ENCODE measurements at regions not wholly inside any gene's neighbourhood (a gene's known extent, or its start where the extent isn't known, plus 50 kb on each side); places are given as distances from the start of the nearest gene placed in this dataset.

GRCh38 chr12:78703820-78704525, 160.6 kb upstream of the SYT1 start:
- Histone ChIP-seq H3K36me3 (ENCODE audit: insufficient read depth, low read length) (no peaks in the 10 kb centered on the region), H3K27me3 (ENCODE audit: control insufficient read depth, insufficient read depth, low read length) (no peaks in the 10 kb centered on the region), H3K4me1 (ENCODE audit: control insufficient read depth, insufficient read depth, low read length) (peaks cover 21% of the 10 kb centered on the region), H3K9me3 (replicated peaks; ENCODE audit: low read length) (no peaks in the 10 kb centered on the region), H3K4me3 (ENCODE audit: low read length) (peak overlapping the region; percentile 5), H3K9ac (ENCODE audit: low read depth, low read length) (peak overlapping the region; percentile 64), H3K4me2 (ENCODE audit: low read length) (peak overlapping the region; percentile 55)

- Histone ChIP-seq H3K27me3 (ENCODE audit: control insufficient read depth, insufficient read depth, low read length) (no peaks in the 10 kb centered on the region), H3K4me3 (ENCODE audit: low read length) (no peak overlapping the region), H3K4me2 (ENCODE audit: low read length) (no peak overlapping the region), H3K4me1 (ENCODE audit: control insufficient read depth, insufficient read depth, low read length) (no peaks in the 10 kb centered on the region), H3K9me3 (replicated peaks; ENCODE audit: low read length) (no peaks in the 10 kb centered on the region), H3K9ac (ENCODE audit: low read depth, low read length) (no peak overlapping the region), H3K36me3 (ENCODE audit: insufficient read depth, low read length) (no peaks in the 10 kb centered on the region)
Observed at GRCh38 chr12:78711954-78712353, 152.6 kb upstream of the SYT1 start.

- Histone ChIP-seq H3K4me2 (ENCODE audit: low read length) (no peak overlapping the region), H3K9ac (ENCODE audit: low read depth, low read length) (no peak overlapping the region), H3K36me3 (ENCODE audit: insufficient read depth, low read length) (no peaks in the 10 kb centered on the region), H3K4me1 (ENCODE audit: control insufficient read depth, insufficient read depth, low read length) (no peaks in the 10 kb centered on the region), H3K4me3 (ENCODE audit: low read length) (no peak overlapping the region), H3K27me3 (ENCODE audit: control insufficient read depth, insufficient read depth, low read length) (no peaks in the 10 kb centered on the region), H3K9me3 (replicated peaks; ENCODE audit: low read length) (no peaks in the 10 kb centered on the region)
Observed at GRCh38 chr12:78712834-78713481, 151.6 kb upstream of the SYT1 start.

- H3K27me3 ChIP-seq (ENCODE audit: control insufficient read depth, insufficient read depth, low read length), result no peaks in the 10 kb centered on the region
- H3K4me3 ChIP-seq (ENCODE audit: low read length), result no peak overlapping the region
- H3K9ac ChIP-seq (ENCODE audit: low read depth, low read length), result no peak overlapping the region
- no peaks in the 10 kb centered on the region for H3K36me3 ChIP-seq (ENCODE audit: insufficient read depth, low read length)
- peaks cover 14% of the 10 kb centered on the region for H3K4me1 ChIP-seq (ENCODE audit: control insufficient read depth, insufficient read depth, low read length)
- H3K9me3 ChIP-seq (replicated peaks; ENCODE audit: low read length), result no peaks in the 10 kb centered on the region
- H3K4me2 ChIP-seq (ENCODE audit: low read length), result no peak overlapping the region
Observed at GRCh38 chr12:78719721-78720120, 144.9 kb upstream of the SYT1 start.

GRCh38 chr12:78721906-78722305, 142.7 kb upstream of the SYT1 start:
- Histone ChIP-seq H3K9ac (ENCODE audit: low read depth, low read length) (no peak overlapping the region), H3K9me3 (replicated peaks; ENCODE audit: low read length) (no peaks in the 10 kb centered on the region), H3K4me1 (ENCODE audit: control insufficient read depth, insufficient read depth, low read length) (peaks cover 18% of the 10 kb centered on the region), H3K36me3 (ENCODE audit: insufficient read depth, low read length) (no peaks in the 10 kb centered on the region), H3K27me3 (ENCODE audit: control insufficient read depth, insufficient read depth, low read length) (no peaks in the 10 kb centered on the region), H3K4me2 (ENCODE audit: low read length) (no peak overlapping the region), H3K4me3 (ENCODE audit: low read length) (no peak overlapping the region)

GRCh38 chr12:78725033-78725432, 139.5 kb upstream of the SYT1 start:
- H3K36me3 ChIP-seq (ENCODE audit: insufficient read depth, low read length), result no peaks in the 10 kb centered on the region
- peak overlapping the region; percentile 24 for H3K9ac ChIP-seq (ENCODE audit: low read depth, low read length)
- no peaks in the 10 kb centered on the region for H3K27me3 ChIP-seq (ENCODE audit: control insufficient read depth, insufficient read depth, low read length)
- H3K4me3 ChIP-seq (ENCODE audit: low read length), result no peak overlapping the region
- no peaks in the 10 kb centered on the region for H3K9me3 ChIP-seq (replicated peaks; ENCODE audit: low read length)
- H3K4me2 ChIP-seq (ENCODE audit: low read length), result no peak overlapping the region
- peaks cover 18% of the 10 kb centered on the region for H3K4me1 ChIP-seq (ENCODE audit: control insufficient read depth, insufficient read depth, low read length)

GRCh38 chr12:78725951-78726580, 138.5 kb upstream of the SYT1 start:
- Histone ChIP-seq H3K9ac (ENCODE audit: low read depth, low read length) (no peak overlapping the region), H3K4me3 (ENCODE audit: low read length) (no peak overlapping the region), H3K4me2 (ENCODE audit: low read length) (no peak overlapping the region), H3K27me3 (ENCODE audit: control insufficient read depth, insufficient read depth, low read length) (no peaks in the 10 kb centered on the region), H3K9me3 (replicated peaks; ENCODE audit: low read length) (no peaks in the 10 kb centered on the region), H3K4me1 (ENCODE audit: control insufficient read depth, insufficient read depth, low read length) (peaks cover 18% of the 10 kb centered on the region), H3K36me3 (ENCODE audit: insufficient read depth, low read length) (no peaks in the 10 kb centered on the region)

GRCh38 chr12:78726854-78727253, 137.7 kb upstream of the SYT1 start:
- Histone ChIP-seq H3K4me2 (ENCODE audit: low read length) (no peak overlapping the region), H3K9me3 (replicated peaks; ENCODE audit: low read length) (no peaks in the 10 kb centered on the region), H3K4me1 (ENCODE audit: control insufficient read depth, insufficient read depth, low read length) (peaks cover 14% of the 10 kb centered on the region), H3K4me3 (ENCODE audit: low read length) (no peak overlapping the region), H3K9ac (ENCODE audit: low read depth, low read length) (no peak overlapping the region), H3K27me3 (ENCODE audit: control insufficient read depth, insufficient read depth, low read length) (no peaks in the 10 kb centered on the region), H3K36me3 (ENCODE audit: insufficient read depth, low read length) (no peaks in the 10 kb centered on the region)

GRCh38 chr12:78732481-78732880, 132.1 kb upstream of the SYT1 start:
- Histone ChIP-seq H3K9me3 (replicated peaks; ENCODE audit: low read length) (no peaks in the 10 kb centered on the region), H3K4me2 (ENCODE audit: low read length) (no peak overlapping the region), H3K4me3 (ENCODE audit: low read length) (no peak overlapping the region), H3K27me3 (ENCODE audit: control insufficient read depth, insufficient read depth, low read length) (no peaks in the 10 kb centered on the region), H3K36me3 (ENCODE audit: insufficient read depth, low read length) (no peaks in the 10 kb centered on the region), H3K9ac (ENCODE audit: low read depth, low read length) (no peak overlapping the region), H3K4me1 (ENCODE audit: control insufficient read depth, insufficient read depth, low read length) (no peaks in the 10 kb centered on the region)

- Histone ChIP-seq H3K9ac (ENCODE audit: low read depth, low read length) (no peak overlapping the region), H3K4me3 (ENCODE audit: low read length) (no peak overlapping the region), H3K4me2 (ENCODE audit: low read length) (no peak overlapping the region), H3K9me3 (replicated peaks; ENCODE audit: low read length) (no peaks in the 10 kb centered on the region), H3K27me3 (ENCODE audit: control insufficient read depth, insufficient read depth, low read length) (no peaks in the 10 kb centered on the region), H3K36me3 (ENCODE audit: insufficient read depth, low read length) (no peaks in the 10 kb centered on the region), H3K4me1 (ENCODE audit: control insufficient read depth, insufficient read depth, low read length) (no peaks in the 10 kb centered on the region)
Observed at GRCh38 chr12:78739653-78740052, 124.9 kb upstream of the SYT1 start.

GRCh38 chr12:78746001-78746400, 118.6 kb upstream of the SYT1 start:
- H3K27me3 ChIP-seq (ENCODE audit: control insufficient read depth, insufficient read depth, low read length), result no peaks in the 10 kb centered on the region
- H3K4me3 ChIP-seq (ENCODE audit: low read length), result no peak overlapping the region
- no peaks in the 10 kb centered on the region for H3K36me3 ChIP-seq (ENCODE audit: insufficient read depth, low read length)
- H3K9ac ChIP-seq (ENCODE audit: low read depth, low read length), result no peak overlapping the region
- no peaks in the 10 kb centered on the region for H3K4me1 ChIP-seq (ENCODE audit: control insufficient read depth, insufficient read depth, low read length)
- H3K4me2 ChIP-seq (ENCODE audit: low read length), result no peak overlapping the region
- no peaks in the 10 kb centered on the region for H3K9me3 ChIP-seq (replicated peaks; ENCODE audit: low read length)

Data from skeletal muscle satellite cell (primary cell).